Ammon's horn (tissue), 1 donor: ENCODE measurements at regions not wholly inside any gene's neighbourhood (a gene's known extent, or its start where the extent isn't known, plus 50 kb on each side); places are given as distances from the start of the nearest gene placed in this dataset.

Experiments used
- DNase-seq: peaks from one replicate; pipeline ENCODE4 v3.0.0-alpha.2; 2016; ENCODE audit warnings: low spot score

DNA sequence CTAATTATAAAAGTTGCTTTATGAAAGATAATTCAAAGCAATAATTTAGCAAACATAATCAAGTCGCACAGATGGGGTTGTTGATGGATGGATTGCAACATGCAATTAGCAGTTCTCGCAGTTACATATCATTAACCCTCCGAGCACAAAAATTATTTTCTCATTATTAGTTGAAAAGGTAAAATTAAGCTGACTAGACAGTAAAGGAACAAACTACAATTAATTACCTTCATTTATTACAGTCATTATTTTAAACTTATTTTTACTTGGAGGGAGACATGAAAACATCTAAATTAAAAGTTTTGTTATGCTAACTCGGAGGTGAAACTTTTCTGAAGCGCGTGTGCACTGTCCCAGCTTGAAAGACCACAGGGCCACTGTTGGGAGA lies 146.9 kb downstream of the PHETA1 start:
- DNase-seq, result no peak

DNA sequence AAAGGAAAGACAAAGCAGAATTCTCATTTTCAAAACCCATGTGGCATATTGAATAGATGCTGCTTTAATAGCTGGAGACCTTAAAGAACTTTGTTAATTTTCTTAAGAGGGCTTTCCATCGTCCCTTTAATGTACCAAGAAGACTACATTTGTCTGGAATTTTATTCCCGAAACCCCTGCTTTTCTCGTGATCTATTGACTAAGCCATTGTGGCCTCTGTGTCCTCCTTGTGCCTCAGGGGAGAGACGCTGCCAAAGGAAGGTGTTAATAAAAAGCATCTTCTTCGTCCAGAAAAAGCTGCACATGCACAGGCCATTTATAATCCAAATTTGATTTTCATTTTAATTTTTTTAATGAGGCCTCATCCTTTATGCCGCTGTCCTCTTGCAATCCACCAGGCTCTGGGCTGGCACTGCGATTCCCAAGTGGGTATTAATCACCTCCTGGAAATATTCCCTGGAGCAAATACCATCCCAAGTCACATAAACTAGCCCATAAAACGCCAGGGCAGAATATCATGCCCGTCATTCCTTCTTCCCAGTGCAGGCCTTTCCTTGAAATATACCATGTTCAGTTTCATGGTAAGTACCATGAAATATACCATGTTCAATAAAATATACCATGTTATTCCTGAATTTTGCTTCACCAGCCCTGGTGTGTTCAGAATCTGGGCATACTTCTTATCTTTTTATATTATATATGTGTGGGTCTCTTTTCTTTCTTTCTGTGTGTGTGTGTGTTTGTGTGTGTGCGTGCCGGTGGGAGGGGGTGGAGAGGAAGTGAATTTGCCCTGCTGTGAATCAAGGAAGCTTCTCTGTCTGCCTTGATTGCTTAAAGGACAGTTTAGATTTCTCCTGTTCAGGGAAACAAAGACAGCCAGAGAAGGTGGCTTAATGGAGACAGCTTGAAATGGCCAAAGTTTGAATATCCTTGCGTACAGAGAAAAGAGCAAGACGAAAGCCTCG lies 147.6 kb downstream of the PHETA1 start:
- no peak for DNase-seq

DNA sequence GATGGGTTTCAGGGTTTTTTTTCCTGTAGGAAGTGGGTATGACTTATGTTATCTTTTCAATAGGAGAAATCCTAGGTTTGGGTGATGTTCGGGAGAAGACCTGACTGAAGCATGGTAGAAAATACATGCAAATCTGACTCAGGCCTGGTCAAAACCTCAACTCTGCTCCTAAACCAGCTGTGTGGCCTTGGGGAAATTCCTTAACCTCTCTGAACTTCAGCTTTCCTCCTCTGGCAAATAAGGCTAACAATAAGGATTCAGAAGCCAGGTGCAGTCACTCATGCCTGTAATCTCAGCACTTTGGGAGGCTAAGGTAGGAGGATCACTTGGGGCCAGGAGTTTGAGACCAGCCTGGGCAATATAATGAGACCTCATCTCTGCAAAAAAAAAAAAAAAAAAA lies 148.5 kb downstream of the PHETA1 start:
- DNase-seq, result no peak

DNA sequence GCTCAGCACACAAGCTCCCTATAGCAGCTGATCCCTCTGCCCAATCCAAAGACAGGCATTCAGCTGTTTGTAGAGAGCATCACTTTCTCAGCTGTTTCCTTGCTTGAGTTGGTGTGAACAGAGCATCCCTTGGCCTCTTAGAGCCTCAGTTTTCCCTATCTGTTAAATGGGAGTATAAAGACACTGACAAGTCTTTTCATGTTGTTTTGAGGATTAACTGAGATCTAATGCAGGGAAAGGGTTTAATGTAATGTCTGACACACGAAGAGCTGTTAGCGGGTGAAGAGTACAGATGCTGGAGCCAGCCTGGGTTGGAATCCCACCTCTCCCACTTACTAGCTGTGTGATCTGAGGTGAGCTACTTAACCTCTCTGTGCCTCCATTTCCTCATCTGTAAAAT lies 149.5 kb downstream of the PHETA1 start:
- DNase-seq, result no peak

DNA sequence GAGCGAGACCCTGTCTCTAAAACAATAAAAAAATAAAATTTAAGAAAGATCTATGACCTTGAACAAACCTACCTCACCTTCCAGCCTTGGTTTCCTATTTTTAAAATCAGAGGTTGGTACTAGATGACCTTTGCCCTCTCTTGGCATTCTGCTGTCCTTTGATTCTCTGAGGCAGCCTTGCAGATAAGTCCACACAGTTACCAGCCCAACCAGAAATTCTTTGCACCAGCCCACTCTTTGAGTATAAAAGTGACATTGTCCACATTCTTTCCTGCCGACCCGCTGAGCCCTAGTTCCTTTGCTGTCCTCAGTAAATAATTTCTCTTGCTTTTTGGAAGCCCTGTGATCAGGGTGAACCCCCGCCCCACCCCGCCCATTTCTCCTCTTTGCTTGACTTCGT lies 150.4 kb downstream of the PHETA1 start:
- no peak for DNase-seq

DNA sequence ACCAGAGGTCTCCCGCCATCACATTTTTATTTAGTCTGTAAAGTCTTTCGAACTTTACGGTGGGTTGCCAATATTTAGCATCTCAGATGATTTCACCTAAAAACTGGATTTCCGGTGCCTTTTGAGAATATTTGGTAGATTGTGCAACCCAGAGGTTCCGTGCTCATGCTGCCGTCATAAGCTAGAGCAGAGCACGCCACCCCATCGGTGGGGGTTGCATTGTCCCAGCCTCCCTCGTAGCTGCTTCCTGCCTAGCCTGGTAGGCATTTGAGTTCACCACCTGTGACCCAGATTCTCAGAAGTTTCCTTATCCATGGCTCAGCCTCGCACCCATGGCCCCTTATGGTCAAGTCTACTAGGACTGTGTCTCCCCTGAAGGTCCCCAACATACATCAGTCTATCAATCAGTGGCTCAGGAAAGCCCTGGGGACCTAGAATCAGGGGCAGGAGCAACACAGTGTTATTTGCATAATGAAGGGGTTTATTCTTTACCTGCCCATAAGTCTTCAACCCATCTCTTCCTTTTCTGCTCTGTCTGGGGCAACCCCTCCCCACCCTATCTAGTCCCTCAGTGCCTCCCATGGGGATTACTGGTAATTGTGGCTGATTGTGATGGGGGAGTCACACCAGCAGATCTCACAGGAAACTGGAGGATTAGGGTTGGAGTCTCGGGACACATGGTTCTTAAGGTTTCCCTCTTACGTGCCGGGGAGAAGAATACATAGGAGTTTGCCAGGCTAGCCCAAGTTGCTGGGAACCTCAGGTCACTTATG lies 152.3 kb downstream of the PHETA1 start:
- DNase-seq, result no peak

DNA sequence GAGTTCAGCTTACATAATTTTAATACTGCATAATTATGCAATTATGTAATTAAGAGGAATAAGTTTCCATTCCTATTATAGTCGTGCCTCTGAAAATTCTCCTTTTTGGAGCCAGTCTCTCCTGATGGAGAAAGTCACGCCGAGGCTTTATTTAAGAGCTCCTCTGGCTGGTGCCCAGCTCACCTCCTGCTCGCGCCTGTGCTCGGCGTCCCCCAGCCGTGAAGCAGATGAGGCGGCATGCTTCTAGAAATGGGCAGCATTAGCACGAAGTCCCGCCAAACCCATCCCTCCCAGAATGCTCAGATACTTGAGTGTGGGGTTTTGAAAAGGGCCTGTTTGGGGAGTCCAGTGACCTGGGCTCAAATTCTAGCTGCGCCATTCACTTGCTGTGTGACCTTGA lies 153.0 kb downstream of the PHETA1 start:
- no peak for DNase-seq

DNA sequence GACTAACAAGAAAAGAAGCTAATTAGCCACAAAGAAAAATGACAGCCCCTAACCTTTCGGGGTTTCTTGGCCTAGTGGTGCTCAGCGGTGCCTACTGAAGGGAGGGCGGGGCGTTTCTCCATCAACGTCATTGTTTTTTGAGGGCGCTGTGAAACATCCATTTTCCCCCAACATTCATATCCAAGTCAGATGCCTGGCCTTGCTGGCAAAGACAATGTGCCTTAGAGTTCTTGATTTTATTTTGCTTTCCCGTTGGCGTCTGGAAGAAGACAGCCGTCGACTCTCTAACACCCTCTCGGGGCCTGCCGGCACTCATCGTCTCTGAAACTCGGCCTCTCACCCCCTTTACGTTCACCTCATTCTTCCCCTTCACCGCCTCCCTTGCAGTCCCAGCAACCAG lies 154.5 kb downstream of the PHETA1 start:
- no peak for DNase-seq

DNA sequence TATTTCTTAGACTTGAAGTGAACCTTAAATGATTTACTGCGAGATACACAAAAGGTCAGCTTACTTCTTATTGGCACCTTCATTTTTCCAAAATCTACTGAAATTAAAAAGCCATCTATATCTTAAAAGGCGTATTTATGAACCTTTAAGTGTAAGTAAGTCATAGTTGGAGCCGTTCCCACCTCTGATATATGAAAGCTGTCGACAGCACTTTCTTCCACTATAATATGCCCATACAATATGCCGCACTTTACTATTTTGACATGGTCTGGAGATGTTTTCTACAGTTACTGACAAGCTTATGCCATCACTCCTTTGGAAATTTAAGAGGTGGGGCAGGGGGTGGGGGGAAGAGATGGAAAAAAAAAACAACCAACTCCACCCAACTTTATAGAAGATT lies 155.3 kb downstream of the PHETA1 start:
- no peak for DNase-seq

DNA sequence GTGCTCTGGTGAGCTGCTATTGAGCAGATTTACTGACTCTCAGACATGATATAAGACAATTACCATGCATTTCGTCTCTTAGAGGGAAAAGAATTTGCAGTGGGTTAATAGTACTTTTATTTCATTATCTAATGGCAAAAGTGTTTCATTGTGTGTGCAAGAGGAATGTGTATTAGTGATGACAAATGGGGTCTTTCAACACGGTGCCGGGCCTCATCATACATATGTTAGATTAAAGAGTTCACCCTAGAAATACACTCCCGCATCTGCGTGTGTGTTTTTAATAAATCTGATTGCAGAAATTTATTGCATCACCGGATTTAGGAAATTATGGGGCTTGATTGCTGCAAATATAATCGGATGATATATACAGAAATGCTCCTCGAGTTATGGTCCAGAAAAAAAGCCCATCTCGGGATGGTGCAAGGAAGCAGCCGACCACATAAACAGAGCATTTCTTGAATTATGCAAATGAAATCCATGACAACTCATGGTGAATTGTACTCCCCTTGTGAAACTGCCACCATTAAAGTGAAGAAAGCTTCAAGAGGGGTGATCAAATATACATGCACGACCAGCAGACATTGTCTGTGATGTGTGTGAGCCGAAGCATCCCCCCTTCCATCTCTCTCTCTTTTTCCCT lies 156.0 kb downstream of the PHETA1 start:
- DNase-seq, result no peak

DNA sequence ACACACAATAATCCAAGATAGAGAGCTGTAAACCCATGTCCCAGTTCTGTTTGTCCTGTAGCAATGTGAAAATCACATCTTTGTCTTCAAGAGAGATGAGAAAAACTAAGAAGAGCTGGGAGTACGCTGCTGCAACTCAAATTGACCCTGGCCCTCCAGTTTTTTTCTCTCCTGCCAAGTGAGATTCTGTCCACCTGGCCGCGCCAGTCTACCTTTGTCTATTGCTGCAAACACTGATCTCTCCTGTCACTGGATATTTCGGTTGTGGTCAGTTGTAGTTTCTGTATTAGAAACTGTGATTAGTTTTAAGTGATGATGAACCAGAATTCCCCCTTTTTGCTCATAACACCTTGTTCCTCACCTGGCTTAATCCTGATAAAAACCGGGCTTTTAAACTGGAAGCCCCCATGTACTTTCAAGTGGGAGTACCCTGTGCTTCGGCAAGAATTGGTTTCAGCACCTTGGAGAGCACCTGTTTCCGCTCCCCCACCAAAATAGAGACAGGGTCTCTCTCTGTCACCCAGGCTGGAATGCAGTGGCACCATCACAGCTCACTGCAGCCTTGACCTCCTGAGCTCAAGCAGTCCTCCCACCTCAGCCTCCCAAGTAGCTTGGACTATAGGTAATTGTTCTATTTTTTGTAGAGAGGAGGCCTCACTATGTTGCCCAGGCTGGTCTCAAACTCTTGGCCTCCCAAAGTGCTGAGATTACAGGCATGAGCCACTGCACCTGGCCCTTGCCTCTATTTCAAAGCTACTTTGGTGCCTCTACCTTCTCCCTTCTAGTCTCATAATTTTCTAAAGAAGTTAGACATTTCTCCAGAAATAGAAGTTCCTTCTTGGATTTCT lies 156.8 kb downstream of the PHETA1 start:
- no peak for DNase-seq

DNA sequence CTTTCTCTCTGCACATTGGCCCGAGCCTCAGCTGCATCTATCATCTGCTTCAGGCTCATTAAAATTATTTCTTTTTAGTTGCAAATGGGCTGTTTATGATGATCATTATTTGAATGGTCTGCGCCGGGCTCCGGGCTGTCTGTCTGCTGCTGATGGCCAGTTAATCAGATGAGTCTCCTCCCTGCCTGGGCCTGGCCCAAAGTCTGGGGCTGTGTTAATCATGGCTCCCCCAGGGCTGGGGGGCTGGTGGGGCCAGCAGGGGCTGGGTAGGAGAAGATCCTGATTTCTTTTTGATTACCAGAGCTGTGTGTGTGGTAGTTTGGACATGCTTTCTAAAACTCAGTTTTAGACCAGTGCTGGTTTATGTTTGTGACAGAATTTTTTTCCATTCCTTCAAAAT lies 159.1 kb downstream of the PHETA1 start:
- no peak for DNase-seq

DNA sequence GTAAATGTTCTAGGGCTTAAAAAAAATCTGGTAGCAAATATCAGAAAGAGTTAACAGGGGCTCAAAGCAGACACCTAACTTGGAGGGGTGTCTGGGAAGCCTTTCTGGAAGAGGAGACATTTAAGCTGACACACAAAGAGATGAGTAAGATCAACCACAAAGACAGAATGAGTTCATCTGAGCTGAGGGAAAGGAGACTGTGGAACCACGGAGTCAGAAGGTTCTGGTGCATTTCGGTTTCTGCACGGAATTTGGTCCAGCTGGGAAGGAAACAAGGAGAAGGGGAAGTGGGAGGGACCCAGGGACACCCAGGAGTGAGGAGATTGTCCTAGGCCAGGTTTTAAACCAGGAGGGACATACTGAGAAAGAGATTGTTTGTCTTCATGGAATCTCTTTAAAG lies 161.1 kb downstream of the PHETA1 start:
- no peak for DNase-seq

DNA sequence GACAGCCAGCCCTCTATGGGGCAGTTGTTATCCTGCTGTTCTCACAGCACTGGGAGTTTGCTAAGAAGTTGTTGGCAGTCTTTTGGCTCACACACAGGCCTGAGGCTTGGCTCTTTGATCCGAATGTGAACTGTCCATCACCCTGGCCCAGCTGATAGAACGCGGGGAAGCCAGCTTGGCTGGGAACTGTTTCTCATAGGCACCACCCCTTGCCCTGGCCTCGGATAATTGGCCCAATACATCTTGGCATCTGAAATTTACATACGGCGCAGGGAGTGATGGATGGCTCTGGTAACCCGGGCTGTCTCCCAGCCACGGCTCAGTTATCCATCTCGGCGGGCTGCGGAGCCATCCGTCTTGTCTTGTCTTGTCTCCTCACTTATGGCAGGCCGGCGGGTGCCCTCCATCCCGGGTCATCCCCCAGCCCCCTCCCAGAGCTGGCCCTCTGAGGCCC lies 164.1 kb downstream of the PHETA1 start:
- DNase-seq, result no peak

DNA sequence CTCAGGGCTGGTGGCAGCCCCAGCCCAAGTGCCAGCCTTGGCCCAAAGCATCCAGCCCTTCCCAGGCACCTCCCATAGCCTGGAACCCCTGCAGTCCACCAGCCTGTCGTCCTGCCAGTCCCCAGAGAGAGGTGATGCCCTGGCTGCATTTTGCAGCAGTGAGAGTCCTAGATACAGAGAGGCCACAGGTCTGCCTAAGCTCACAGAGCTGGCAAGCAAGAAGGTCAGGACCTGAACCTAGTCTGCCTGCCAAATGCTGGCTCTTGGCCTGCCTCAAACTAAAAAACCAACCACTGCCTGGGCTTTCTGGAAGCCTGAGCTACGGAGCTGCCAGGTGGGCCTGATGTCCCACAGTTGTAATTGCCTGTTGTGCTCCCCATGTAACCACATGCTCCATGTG lies 164.9 kb downstream of the PHETA1 start:
- DNase-seq, result no peak

DNA sequence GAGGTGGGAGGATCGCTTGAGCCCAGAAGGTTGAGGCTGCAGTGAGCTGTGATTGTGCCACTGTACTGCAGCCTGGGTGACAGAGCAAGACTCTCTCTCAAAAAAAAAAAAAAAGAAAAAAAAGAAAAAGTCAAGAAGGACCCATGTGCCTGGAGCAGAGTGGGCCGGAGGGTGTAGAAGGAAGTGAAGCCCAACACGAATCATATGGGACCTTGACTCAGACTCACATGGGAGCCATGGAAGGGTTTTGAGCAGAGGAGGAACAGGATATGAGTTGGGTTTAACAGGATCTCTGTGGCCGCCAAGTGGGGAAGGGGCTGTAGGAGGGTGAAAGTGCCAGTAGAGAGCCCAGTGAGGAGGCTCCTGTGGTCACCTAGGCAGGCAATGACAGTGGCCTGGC lies 165.4 kb downstream of the PHETA1 start:
- DNase-seq, result no peak

DNA sequence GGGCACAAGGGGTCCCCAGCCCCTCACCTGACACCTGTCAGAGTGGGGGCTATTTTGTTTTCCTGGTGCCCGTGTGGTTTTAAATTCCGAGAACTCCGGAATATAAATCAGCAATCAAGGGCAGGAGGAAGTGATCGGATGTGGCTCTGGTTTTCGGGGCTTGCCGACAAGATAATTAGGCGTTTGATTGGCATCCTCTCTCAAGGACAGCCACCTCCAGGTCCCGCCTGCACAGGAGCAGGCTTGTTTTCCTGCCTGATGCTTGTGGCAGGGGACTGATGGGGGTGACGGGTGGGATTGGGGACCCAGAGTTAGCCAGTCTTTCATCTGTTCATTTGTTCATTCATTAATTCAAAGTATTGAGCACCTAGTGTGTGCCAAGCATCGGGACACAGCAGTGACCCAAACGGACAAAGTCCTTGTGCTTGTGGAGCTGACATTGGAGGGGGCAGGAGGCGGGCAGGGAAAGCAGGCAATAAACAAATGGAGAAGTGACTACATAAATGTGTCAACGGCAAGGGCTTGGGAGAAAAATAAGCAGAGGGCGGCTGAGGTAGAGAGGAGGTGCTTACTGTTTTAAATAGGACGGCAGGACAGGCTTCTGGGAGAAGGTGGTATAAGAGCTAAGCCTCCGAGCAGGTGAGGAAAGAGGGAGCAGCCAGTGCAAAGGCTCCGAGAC lies 166.5 kb downstream of the PHETA1 start:
- DNase-seq, result no peak

DNA sequence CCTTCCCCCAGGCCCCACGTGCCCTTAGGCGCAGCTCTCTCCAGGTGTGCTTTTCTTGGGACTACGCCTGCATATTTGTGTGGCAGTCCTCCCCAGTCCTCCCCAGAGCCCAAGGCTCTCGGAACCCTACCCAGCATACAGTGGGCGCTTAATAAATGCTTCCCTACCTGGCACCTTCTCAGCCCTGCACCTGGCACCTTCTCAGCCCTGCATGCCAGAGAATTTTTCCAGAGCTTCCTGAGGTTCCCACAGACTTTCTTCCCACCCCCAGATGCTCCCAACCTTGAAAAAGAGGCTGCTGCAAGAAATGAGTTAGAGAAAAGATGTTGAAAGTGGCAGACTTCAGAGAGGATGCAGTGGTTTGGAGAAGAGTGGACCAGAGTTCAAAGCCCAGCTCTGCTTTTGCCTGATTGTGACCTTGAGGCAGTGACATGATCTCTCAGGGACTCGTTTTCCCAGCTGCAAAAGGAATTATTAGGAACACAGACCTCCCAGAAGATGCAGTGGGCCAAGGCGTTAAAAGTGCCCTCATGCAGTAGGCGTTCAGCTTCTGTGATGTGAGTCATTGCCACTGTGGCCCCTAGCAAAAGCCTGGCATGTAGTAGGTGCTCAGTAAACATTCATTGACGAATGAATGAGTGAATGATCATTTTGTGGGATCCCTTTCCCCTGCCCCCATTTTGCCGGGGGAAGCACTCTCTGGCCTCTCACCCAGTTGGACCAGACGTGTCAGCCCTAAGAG lies 167.2 kb downstream of the PHETA1 start:
- no peak for DNase-seq

DNA sequence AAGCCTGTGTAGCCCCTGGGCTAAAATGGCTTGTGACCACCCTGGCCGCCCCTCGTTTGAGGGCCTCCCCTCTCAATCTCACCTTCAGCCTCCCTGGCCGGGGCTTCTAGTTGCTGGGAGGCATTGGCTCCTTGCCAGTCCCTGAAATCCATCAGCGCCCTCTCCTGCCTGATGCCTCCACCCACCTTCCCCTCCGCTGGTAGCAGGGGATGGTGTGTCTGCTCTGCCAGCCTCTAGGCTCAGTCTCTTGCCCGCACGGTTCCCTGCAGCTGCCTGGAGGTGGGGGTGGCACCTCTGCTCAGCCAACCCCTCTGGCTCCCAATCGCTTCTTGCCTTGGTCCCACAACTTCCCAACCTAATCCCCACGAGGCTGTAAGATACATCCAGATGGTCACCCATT lies 167.9 kb downstream of the PHETA1 start:
- DNase-seq, result no peak

DNA sequence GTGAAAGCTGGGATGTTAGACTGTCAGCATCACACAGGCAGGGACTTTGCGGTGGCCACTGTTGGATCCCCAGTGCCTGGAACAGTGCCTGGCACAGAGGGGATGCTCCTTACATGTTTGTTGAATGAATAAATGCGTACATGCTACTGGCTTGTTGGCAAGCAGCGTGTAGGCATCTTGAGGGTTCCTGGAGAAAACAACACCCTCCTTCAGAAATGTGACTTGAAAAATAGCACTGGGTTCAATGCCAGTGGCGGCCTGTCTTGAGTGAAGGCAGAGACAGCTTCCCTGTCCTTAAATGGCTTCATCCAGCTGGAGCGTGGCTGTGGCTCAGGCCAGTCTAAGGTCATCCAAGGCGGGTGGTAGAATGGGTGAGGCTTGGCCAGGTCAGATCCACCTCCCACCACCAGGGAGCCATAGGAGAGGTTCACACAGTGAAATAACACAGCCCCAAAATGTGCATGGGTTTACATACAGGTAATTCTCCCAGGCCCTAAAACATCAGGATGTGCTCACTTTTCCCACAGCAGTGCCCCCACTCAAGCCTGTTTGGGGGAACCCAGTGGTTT lies 171.4 kb downstream of the PHETA1 start:
- DNase-seq, result no peak
